ENCODE measurements at regions not wholly inside any gene's neighbourhood (a gene's known extent, or its start where the extent isn't known, plus 50 kb on each side); places are given as distances from the start of the nearest gene placed in this dataset.

DNA sequence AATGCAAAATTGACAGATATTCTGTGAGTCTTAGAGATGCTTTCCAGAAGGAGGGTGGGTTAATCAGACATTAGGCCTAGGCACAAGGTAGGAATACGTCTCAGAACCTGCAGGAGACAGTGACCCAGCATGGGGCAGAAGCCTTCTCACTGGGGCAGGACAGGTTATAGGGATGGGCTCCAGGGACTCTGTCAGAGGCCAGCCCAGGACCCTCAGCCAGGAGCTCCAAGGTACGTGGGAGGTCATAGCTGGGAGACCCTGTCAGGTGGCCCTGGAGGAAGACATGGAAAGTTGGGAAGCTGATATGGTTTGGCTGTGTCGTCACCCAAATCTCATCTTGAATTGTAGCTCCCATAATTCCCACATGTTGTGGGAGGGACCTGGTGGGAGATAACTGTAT lies 450.4 kb downstream of the GADD45G start:
- TF ChIP-seq, protein P1, sequence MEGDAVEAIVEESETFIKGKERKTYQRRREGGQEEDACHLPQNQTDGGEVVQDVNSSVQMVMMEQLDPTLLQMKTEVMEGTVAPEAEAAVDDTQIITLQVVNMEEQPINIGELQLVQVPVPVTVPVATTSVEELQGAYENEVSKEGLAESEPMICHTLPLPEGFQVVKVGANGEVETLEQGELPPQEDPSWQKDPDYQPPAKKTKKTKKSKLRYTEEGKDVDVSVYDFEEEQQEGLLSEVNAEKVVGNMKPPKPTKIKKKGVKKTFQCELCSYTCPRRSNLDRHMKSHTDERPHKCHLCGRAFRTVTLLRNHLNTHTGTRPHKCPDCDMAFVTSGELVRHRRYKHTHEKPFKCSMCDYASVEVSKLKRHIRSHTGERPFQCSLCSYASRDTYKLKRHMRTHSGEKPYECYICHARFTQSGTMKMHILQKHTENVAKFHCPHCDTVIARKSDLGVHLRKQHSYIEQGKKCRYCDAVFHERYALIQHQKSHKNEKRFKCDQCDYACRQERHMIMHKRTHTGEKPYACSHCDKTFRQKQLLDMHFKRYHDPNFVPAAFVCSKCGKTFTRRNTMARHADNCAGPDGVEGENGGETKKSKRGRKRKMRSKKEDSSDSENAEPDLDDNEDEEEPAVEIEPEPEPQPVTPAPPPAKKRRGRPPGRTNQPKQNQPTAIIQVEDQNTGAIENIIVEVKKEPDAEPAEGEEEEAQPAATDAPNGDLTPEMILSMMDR (IDR thresholded peaks at IDR 0.05; ENCODE audit: low read length): no peak
- TF ChIP-seq EZH2 (optimal IDR thresholded peaks at IDR 0.05; ENCODE audit: low read depth, low read length): no peak
- TF ChIP-seq EZH2phosphoT487 (IDR thresholded peaks at IDR 0.05; ENCODE audit: low read length): no peak
